ENCODE measurements at regions not wholly inside any gene's neighbourhood (a gene's known extent, or its start where the extent isn't known, plus 50 kb on each side); places are given as distances from the start of the nearest gene placed in this dataset.

- peaks cover 10% of the 10 kb centered on the region for H3K27me3 Mint-ChIP-seq (ENCODE audit: low read depth, unreplicated experiment)
- no peak for TF ChIP-seq CTCF (IDR thresholded peaks at IDR 0.05; ENCODE audit: insufficient read depth, low read depth, low read length)
- no peak for TF ChIP-seq EZH2 (IDR thresholded peaks at IDR 0.05; ENCODE audit: insufficient read depth, low read length)
- FAIRE-seq, result no peak
- Histone ChIP-seq H4K20me1 (ENCODE audit: insufficient read depth, low read length) (no peaks in the 10 kb centered on the region), H3K9me3 (ENCODE audit: insufficient read depth, low read depth, low read length) (no peaks in the 10 kb centered on the region), H3K36me3 (ENCODE audit: insufficient read depth, low read length) (no peaks in the 10 kb centered on the region), H3K9ac (ENCODE audit: low read length) (no peak overlapping the region), H3K27me3 (ENCODE audit: insufficient read depth, low read length) (no peaks in the 10 kb centered on the region), H3K27ac (ENCODE audit: low read depth, low read length) (no peak overlapping the region), H3K4me1 (ENCODE audit: insufficient read depth, low read length) (peaks cover 37% of the 10 kb centered on the region), H3K79me2 (ENCODE audit: insufficient read depth, low read length) (no peaks in the 10 kb centered on the region), H2AFZ (ENCODE audit: low read depth, low read length) (no peak overlapping the region), H3K4me2 (ENCODE audit: low read length) (peak overlapping the region; percentile 55), H3K4me3 (ENCODE audit: insufficient read depth, low read depth, low read length) (no peak overlapping the region)
- no peak overlapping the region for H3K4me3 Mint-ChIP-seq (ENCODE audit: unreplicated experiment)
- H3K4me1 Mint-ChIP-seq (ENCODE audit: low read depth, unreplicated experiment), result peaks cover 45% of the 10 kb centered on the region
- no peaks in the 10 kb centered on the region for H3K9me3 Mint-ChIP-seq (ENCODE audit: unreplicated experiment)
- peak; percentile 56 for DNase-seq (ENCODE audit: low read depth)
- H3K36me3 Mint-ChIP-seq (ENCODE audit: low read depth, unreplicated experiment), result no peaks in the 10 kb centered on the region
- peak overlapping the region; percentile 28 for H3K27ac Mint-ChIP-seq (ENCODE audit: unreplicated experiment)
Observed at GRCh38 chr18:10142496-10143160, 228.8 kb downstream of the VAPA start.

- FAIRE-seq, result no peak
- H4K20me1 ChIP-seq (ENCODE audit: insufficient read depth, low read length), result no peaks in the 10 kb centered on the region
- no peak overlapping the region for H3K4me3 Mint-ChIP-seq (ENCODE audit: unreplicated experiment)
- no peak overlapping the region for H3K4me3 ChIP-seq (ENCODE audit: insufficient read depth, low read depth, low read length)
- no peak overlapping the region for H3K9ac ChIP-seq (ENCODE audit: low read length)
- H3K36me3 ChIP-seq (ENCODE audit: insufficient read depth, low read length), result no peaks in the 10 kb centered on the region
- peaks cover 37% of the 10 kb centered on the region for H3K4me1 Mint-ChIP-seq (ENCODE audit: low read depth, unreplicated experiment)
- TF ChIP-seq CTCF (IDR thresholded peaks at IDR 0.05; ENCODE audit: insufficient read depth, low read depth, low read length) (no peak), EZH2 (IDR thresholded peaks at IDR 0.05; ENCODE audit: insufficient read depth, low read length) (no peak)
- no peak overlapping the region for H3K27ac Mint-ChIP-seq (ENCODE audit: unreplicated experiment)
- no peaks in the 10 kb centered on the region for H3K36me3 Mint-ChIP-seq (ENCODE audit: low read depth, unreplicated experiment)
- no peaks in the 10 kb centered on the region for H3K9me3 ChIP-seq (ENCODE audit: insufficient read depth, low read depth, low read length)
- no peaks in the 10 kb centered on the region for H3K79me2 ChIP-seq (ENCODE audit: insufficient read depth, low read length)
- H3K4me1 ChIP-seq (ENCODE audit: insufficient read depth, low read length), result peaks cover 37% of the 10 kb centered on the region
- no peak overlapping the region for H3K27ac ChIP-seq (ENCODE audit: low read depth, low read length)
- DNase-seq (ENCODE audit: low read depth), result no peak
- H3K9me3 Mint-ChIP-seq (ENCODE audit: unreplicated experiment), result no peaks in the 10 kb centered on the region
- no peaks in the 10 kb centered on the region for H3K27me3 ChIP-seq (ENCODE audit: insufficient read depth, low read length)
- H3K4me2 ChIP-seq (ENCODE audit: low read length), result no peak overlapping the region
- no peak overlapping the region for H2AFZ ChIP-seq (ENCODE audit: low read depth, low read length)
- H3K27me3 Mint-ChIP-seq (ENCODE audit: low read depth, unreplicated experiment), result peaks cover 16% of the 10 kb centered on the region
Observed at GRCh38 chr18:10143596-10143995, 229.8 kb downstream of the VAPA start.

GRCh38 chr18:10145546-10145945, 231.7 kb downstream of the VAPA start:
- no peak overlapping the region for H3K27ac Mint-ChIP-seq (ENCODE audit: unreplicated experiment)
- peaks cover 19% of the 10 kb centered on the region for H3K4me1 ChIP-seq (ENCODE audit: insufficient read depth, low read length)
- peaks cover 4% of the 10 kb centered on the region for H3K9me3 Mint-ChIP-seq (ENCODE audit: unreplicated experiment)
- no peaks in the 10 kb centered on the region for H3K9me3 ChIP-seq (ENCODE audit: insufficient read depth, low read depth, low read length)
- no peak overlapping the region for H3K4me3 Mint-ChIP-seq (ENCODE audit: unreplicated experiment)
- DNase-seq (ENCODE audit: low read depth) (no peak), FAIRE-seq (no peak)
- H3K36me3 Mint-ChIP-seq (ENCODE audit: low read depth, unreplicated experiment), result no peaks in the 10 kb centered on the region
- no peak for TF ChIP-seq EZH2 (IDR thresholded peaks at IDR 0.05; ENCODE audit: insufficient read depth, low read length)
- no peak for TF ChIP-seq CTCF (IDR thresholded peaks at IDR 0.05; ENCODE audit: insufficient read depth, low read depth, low read length)
- H3K27me3 ChIP-seq (ENCODE audit: insufficient read depth, low read length), result no peaks in the 10 kb centered on the region
- H3K4me2 ChIP-seq (ENCODE audit: low read length), result no peak overlapping the region
- no peak overlapping the region for H3K27ac ChIP-seq (ENCODE audit: low read depth, low read length)
- no peak overlapping the region for H3K9ac ChIP-seq (ENCODE audit: low read length)
- peaks cover 28% of the 10 kb centered on the region for H3K27me3 Mint-ChIP-seq (ENCODE audit: low read depth, unreplicated experiment)
- no peak overlapping the region for H2AFZ ChIP-seq (ENCODE audit: low read depth, low read length)
- H3K36me3 ChIP-seq (ENCODE audit: insufficient read depth, low read length), result no peaks in the 10 kb centered on the region
- H3K4me3 ChIP-seq (ENCODE audit: insufficient read depth, low read depth, low read length), result no peak overlapping the region
- peaks cover 21% of the 10 kb centered on the region for H3K4me1 Mint-ChIP-seq (ENCODE audit: low read depth, unreplicated experiment)
- no peaks in the 10 kb centered on the region for H4K20me1 ChIP-seq (ENCODE audit: insufficient read depth, low read length)
- no peaks in the 10 kb centered on the region for H3K79me2 ChIP-seq (ENCODE audit: insufficient read depth, low read length)

Data from astrocyte (in vitro differentiated cells and primary cell).